ENCODE measurements at regions not wholly inside any gene's neighbourhood (a gene's known extent, or its start where the extent isn't known, plus 50 kb on each side); places are given as distances from the start of the nearest gene placed in this dataset.

GRCh38 chr13:111064661-111065060, 50.4 kb upstream of the ARHGEF7 start:
- Histone ChIP-seq H3K9me3 (no peaks in the 10 kb centered on the region), H3K4me3 (no peak overlapping the region), H3K27me3 (no peaks in the 10 kb centered on the region), H3K36me3 (no peaks in the 10 kb centered on the region), H3K4me1 (peaks cover 0 to 7% (median 1%) of the 10 kb centered on the region in 4 donors), H3K27ac (no peak overlapping the region)
- DNase-seq: no peak
- intact Hi-C loops (cut with DNase I; ENCODE audit: low total_unique reads): loop anchor here (5.0 to 10.0 kb wide), 3 partner anchors 48 to 220 kb away; no protein-coding TSS in a partner anchor
- no peak for TF ChIP-seq CTCF (IDR thresholded peaks at IDR 0.05)

- Histone ChIP-seq H3K27ac (no peak overlapping the region), H3K4me3 (no peak overlapping the region), H3K36me3 (no peaks in the 10 kb centered on the region), H3K4me1 (peaks cover 0 to 7% (median 1%) of the 10 kb centered on the region in 4 donors), H3K27me3 (no peaks in the 10 kb centered on the region), H3K9me3 (no peaks in the 10 kb centered on the region)
- TF ChIP-seq CTCF (IDR thresholded peaks at IDR 0.05): no peak
- DNase-seq: no peak
- intact Hi-C loops (cut with DNase I; ENCODE audit: low total_unique reads): loop anchor here (10.0 kb wide), 1 partner anchor 222 kb away; no protein-coding TSS in a partner anchor
Observed at GRCh38 chr13:111062966-111063365, 52.1 kb upstream of the ARHGEF7 start.

- H3K9me3 ChIP-seq: no peaks in the 10 kb centered on the region
- no peaks in the 10 kb centered on the region for H3K27me3 ChIP-seq
- intact Hi-C loops (cut with DNase I; ENCODE audit: low total_unique reads): loop anchor here (10.0 kb wide), 1 partner anchor 222 kb away; no protein-coding TSS in a partner anchor
- H3K36me3 ChIP-seq: no peaks in the 10 kb centered on the region
- H3K4me3 ChIP-seq: no peak overlapping the region
- TF ChIP-seq CTCF (IDR thresholded peaks at IDR 0.05): no peak
- no peak for DNase-seq
- peaks cover 0 to 2% (median under 1%) of the 10 kb centered on the region in 4 donors for H3K4me1 ChIP-seq
- no peak overlapping the region for H3K27ac ChIP-seq
Observed at GRCh38 chr13:111062305-111062704, 52.8 kb upstream of the ARHGEF7 start.

GRCh38 chr13:111061358-111062045, 53.6 kb upstream of the ARHGEF7 start:
- H3K4me3 ChIP-seq: no peak overlapping the region
- no peak for TF ChIP-seq CTCF (IDR thresholded peaks at IDR 0.05)
- intact Hi-C loops (cut with DNase I; ENCODE audit: low total_unique reads): loop anchor here (10.0 kb wide), 1 partner anchor 223 kb away; no protein-coding TSS in a partner anchor
- H3K4me1 ChIP-seq: no peaks in the 10 kb centered on the region
- no peak for DNase-seq
- no peak overlapping the region for H3K27ac ChIP-seq
- no peaks in the 10 kb centered on the region for H3K27me3 ChIP-seq
- H3K9me3 ChIP-seq: no peaks in the 10 kb centered on the region
- no peaks in the 10 kb centered on the region for H3K36me3 ChIP-seq

GRCh38 chr13:111060237-111060919, 54.7 kb upstream of the ARHGEF7 start:
- no peak for DNase-seq
- Histone ChIP-seq H3K4me1 (no peaks in the 10 kb centered on the region), H3K4me3 (no peak overlapping the region), H3K27ac (no peak overlapping the region), H3K27me3 (no peaks in the 10 kb centered on the region), H3K36me3 (no peaks in the 10 kb centered on the region), H3K9me3 (no peaks in the 10 kb centered on the region)
- TF ChIP-seq CTCF (IDR thresholded peaks at IDR 0.05): no peak
- intact Hi-C loops (cut with DNase I; ENCODE audit: low total_unique reads): loop anchor here (10.0 kb wide), 1 partner anchor 224 kb away; no protein-coding TSS in a partner anchor

Data from tibial artery (tissue), 4 donors.